GM19397 (cell line): ENCODE measurements at regions not wholly inside any gene's neighbourhood (a gene's known extent, or its start where the extent isn't known, plus 50 kb on each side); places are given as distances from the start of the nearest gene placed in this dataset.
"Not testable (repeated sequence)": the region's sequence is repeated elsewhere in the genome, so short reads cannot be mapped to it uniquely, and the experiment has no call there.

Experiments
- ATAC-seq: cut with Tn5 transposase; IDR thresholded peaks from one replicate; pipeline ENCODE4 v1.9.1; 2021; ENCODE audit warnings: mild to moderate bottlenecking, moderate library complexity; ENCODE audit not compliant: unreplicated experiment

GRCh38 chr5:8528106-8528505 is 659.2 kb downstream of the MTRR start:
- ATAC-seq, result no peak

- no peak for ATAC-seq
These were observed 669.9 kb downstream of the MTRR start for GRCh38 chr5:8538821-8539220.

GRCh38 chr5:8540317-8540716 is 671.4 kb downstream of the MTRR start:
- no peak for ATAC-seq

GRCh38 chr5:8550921-8551320 is 682.0 kb downstream of the MTRR start:
- ATAC-seq, result no peak

- no peak for ATAC-seq
These were observed 684.4 kb downstream of the MTRR start for GRCh38 chr5:8553364-8553763.

GRCh38 chr5:8557728-8558127 is 688.8 kb downstream of the MTRR start:
- ATAC-seq, result no peak

- no peak for ATAC-seq
These were observed 691.8 kb downstream of the MTRR start for GRCh38 chr5:8560776-8561175.

- no peak for ATAC-seq
These were observed 692.4 kb downstream of the MTRR start for GRCh38 chr5:8561224-8561840.

- ATAC-seq, result no peak
These were observed 692.9 kb downstream of the MTRR start for GRCh38 chr5:8561854-8562253.

- not testable (repeated sequence) for ATAC-seq
These were observed 694.6 kb downstream of the MTRR start for GRCh38 chr5:8563540-8563939.

GRCh38 chr5:8568858-8569257 is 699.9 kb downstream of the MTRR start:
- no peak for ATAC-seq

- no peak for ATAC-seq
These were observed 701.6 kb downstream of the MTRR start for GRCh38 chr5:8570528-8570927.

GRCh38 chr5:8576178-8576577 is 707.2 kb downstream of the MTRR start:
- no peak for ATAC-seq

- ATAC-seq, result peak; percentile 57
These were observed 708.8 kb downstream of the MTRR start for GRCh38 chr5:8577792-8578191.

- no peak for ATAC-seq
These were observed 711.4 kb downstream of the MTRR start for GRCh38 chr5:8580298-8580697.

- no peak for ATAC-seq
These were observed 712.1 kb downstream of the MTRR start for GRCh38 chr5:8581047-8581446.

- no peak for ATAC-seq
These were observed 716.5 kb downstream of the MTRR start for GRCh38 chr5:8585230-8586018.

- ATAC-seq, result no peak
These were observed 722.0 kb downstream of the MTRR start for GRCh38 chr5:8590959-8591358.

GRCh38 chr5:8598356-8598755 is 729.4 kb downstream of the MTRR start:
- ATAC-seq, result no peak

GRCh38 chr5:8598996-8599395 is 730.0 kb downstream of the MTRR start:
- no peak for ATAC-seq

- no peak for ATAC-seq
These were observed 731.9 kb downstream of the MTRR start for GRCh38 chr5:8600843-8601242.

GRCh38 chr5:8601831-8602354 is 732.9 kb downstream of the MTRR start:
- ATAC-seq, result no peak
